Skeletal muscle tissue (tissue), 3 donors: ENCODE measurements at regions not wholly inside any gene's neighbourhood (a gene's known extent, or its start where the extent isn't known, plus 50 kb on each side); places are given as distances from the start of the nearest gene placed in this dataset.

Experiments
- H3K27ac ChIP-seq: one replicate; pipeline ENCODE4 v1.7.0; 2013; ENCODE audit warnings: mild to moderate bottlenecking, low read depth, low read length, inconsistent platforms
- H3K27me3 ChIP-seq, 3 donors: one replicate each; pipeline ENCODE4 v1.7.0; 2013; ENCODE audit warnings: low read length in 3 of 3; ENCODE audit not compliant: control insufficient read depth in 3 of 3, insufficient read depth in 3 of 3
- H3K36me3 ChIP-seq, 3 donors: one replicate each; pipeline ENCODE4 v1.7.0; 2013; ENCODE audit warnings: low read length in 3 of 3; ENCODE audit not compliant: control insufficient read depth in 3 of 3, insufficient read depth in 3 of 3
- H3K4me1 ChIP-seq, 3 donors: one replicate each; pipeline ENCODE4 v1.7.0; 2013; ENCODE audit warnings: low read length in 3 of 3, mild to moderate bottlenecking in 3 of 3; ENCODE audit not compliant: control insufficient read depth in 3 of 3, insufficient read depth in 3 of 3
- H3K4me3 ChIP-seq, 3 donors: one replicate each; pipeline ENCODE4 v1.7.0; 2013; ENCODE audit warnings: low read length in 3 of 3
- H3K9ac ChIP-seq, 3 donors: one replicate each; pipeline ENCODE4 v1.7.0; 2013; ENCODE audit warnings: low read length in 3 of 3, mild to moderate bottlenecking in 3 of 3, moderate library complexity in 2 of 3, low read depth in 1 of 3
- H3K9me3 ChIP-seq, 3 donors: one replicate each; pipeline ENCODE4 v1.7.0; 2013; ENCODE audit warnings: low read length in 3 of 3; ENCODE audit not compliant: control insufficient read depth in 3 of 3
- donor health status: Osteomylitis.

DNA sequence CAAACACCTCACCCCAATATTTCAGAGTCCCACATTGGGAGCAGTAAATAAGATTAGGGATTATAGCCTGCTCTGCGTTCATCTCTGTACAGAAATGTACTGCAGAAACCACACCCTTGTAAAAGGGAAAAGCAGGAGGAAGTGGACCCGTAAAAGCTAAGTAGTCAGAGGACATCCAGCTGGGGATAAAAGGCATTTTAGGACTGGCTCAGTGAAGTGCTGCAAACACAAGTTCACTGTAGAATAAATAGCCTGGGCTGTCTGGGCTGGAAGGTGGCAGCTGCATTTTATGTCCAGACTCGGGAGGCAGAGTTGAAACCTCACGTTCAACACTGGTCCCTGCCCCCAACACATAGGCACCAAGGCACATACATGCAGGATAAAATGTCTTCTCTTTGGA lies 178.7 kb upstream of the FAT1 start:
- peaks cover 0 to 2% (median 0%) of the 10 kb centered on the region in 3 donors for H3K9me3 ChIP-seq
- H3K4me1 ChIP-seq: peaks cover 6 to 12% (median 6%) of the 10 kb centered on the region in 3 donors
- H3K36me3 ChIP-seq: no peaks in the 10 kb centered on the region
- H3K27ac ChIP-seq: no peak overlapping the region
- no peak overlapping the region for H3K9ac ChIP-seq
- no peak overlapping the region for H3K4me3 ChIP-seq
- H3K27me3 ChIP-seq: no peaks in the 10 kb centered on the region

DNA sequence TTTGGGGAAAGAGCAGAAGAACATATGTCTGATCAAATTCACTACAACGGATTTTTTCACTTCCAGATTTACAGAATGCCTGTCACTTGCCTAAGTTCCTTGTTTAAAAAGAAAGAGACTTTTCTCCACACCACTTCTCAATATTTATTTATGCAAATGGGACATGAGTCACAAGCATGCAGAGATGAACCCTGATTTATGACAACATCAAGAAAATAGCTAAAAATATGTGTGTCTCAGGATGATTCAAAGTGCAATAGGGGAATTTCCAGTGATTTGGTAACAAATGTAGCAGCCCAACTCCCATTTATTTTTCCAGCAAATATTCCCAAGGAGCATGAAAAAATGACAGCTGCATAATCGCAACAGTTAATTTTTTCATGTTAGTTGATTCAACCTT lies 180.4 kb upstream of the FAT1 start:
- Histone ChIP-seq H3K27ac (no peak overlapping the region), H3K9me3 (peaks cover 0 to 2% (median 0%) of the 10 kb centered on the region in 3 donors), H3K4me1 (peaks cover 6 to 12% (median 6%) of the 10 kb centered on the region in 3 donors), H3K36me3 (no peaks in the 10 kb centered on the region), H3K4me3 (no peak overlapping the region), H3K9ac (no peak overlapping the region), H3K27me3 (no peaks in the 10 kb centered on the region)

DNA sequence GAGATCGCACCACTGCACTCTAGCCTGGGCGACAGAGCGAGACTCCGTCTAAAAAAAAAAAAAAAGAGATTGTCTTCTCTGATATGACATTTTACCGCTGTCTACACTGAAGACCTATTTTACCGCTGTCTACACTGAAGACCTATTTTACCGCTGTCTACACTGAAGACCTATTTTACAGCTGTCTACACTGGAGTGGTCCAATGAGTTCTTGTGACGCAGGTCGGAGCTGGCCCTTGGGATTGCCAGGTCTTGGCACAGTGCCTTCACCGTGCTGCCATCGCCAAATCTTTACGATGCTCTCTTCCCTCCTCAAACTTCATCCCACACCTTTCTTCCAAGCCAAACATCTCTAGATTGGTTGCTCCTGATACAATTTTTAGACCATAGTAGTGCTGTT lies 183.1 kb upstream of the FAT1 start:
- Histone ChIP-seq H3K27me3 (no peaks in the 10 kb centered on the region), H3K4me1 (peaks cover 6 to 10% (median 6%) of the 10 kb centered on the region in 3 donors), H3K4me3 (no peak overlapping the region), H3K9me3 (peaks cover 0 to 2% (median 0%) of the 10 kb centered on the region in 3 donors), H3K36me3 (no peaks in the 10 kb centered on the region), H3K27ac (no peak overlapping the region), H3K9ac (no peak overlapping the region)

DNA sequence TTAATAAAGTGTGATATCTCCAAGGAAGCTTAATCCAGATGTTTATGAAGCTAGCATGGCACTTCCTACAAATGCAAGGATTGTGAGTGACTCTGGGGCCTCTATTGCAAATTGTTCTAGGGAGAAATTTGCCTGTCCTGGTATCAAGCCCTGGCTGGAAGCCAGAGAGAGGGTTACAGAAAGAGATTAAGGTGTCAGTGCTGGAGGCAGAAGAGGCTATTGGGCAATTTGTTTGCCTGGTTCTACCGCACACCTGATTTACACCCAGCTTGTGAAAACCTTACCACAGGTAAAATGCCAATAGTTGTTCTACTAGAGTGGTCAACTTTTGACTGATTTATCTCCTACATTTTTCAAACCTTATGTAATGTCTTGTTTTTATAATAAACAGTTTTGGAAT lies 186.7 kb upstream of the FAT1 start:
- no peak overlapping the region for H3K4me3 ChIP-seq
- H3K9ac ChIP-seq: no peak overlapping the region
- no peaks in the 10 kb centered on the region for H3K4me1 ChIP-seq
- no peaks in the 10 kb centered on the region for H3K36me3 ChIP-seq
- peaks cover 0 to 2% (median 0%) of the 10 kb centered on the region in 3 donors for H3K9me3 ChIP-seq
- no peaks in the 10 kb centered on the region for H3K27me3 ChIP-seq
- H3K27ac ChIP-seq: no peak overlapping the region

DNA sequence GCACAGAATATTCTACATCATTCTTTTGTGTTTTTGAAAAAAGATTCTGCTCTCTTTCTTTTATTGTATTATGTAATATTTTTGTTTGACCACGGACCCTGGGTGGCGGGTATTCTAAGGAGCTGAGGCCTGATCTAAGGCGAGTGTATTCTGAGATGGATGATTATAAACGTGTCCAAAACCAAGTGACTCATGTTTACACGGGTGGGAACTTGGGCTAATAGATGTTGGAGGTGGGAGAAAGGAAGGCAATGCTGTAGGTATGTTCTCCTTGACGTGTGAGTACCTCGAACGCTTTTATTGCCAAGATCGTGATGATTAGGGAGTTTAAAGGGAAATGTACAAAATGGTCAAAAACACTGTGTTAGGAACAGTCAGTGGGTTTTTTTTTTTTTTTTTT lies 188.9 kb upstream of the FAT1 start:
- no peak overlapping the region for H3K4me3 ChIP-seq
- H3K36me3 ChIP-seq: no peaks in the 10 kb centered on the region
- H3K27ac ChIP-seq: no peak overlapping the region
- no peak overlapping the region for H3K9ac ChIP-seq
- no peaks in the 10 kb centered on the region for H3K9me3 ChIP-seq
- no peaks in the 10 kb centered on the region for H3K27me3 ChIP-seq
- no peaks in the 10 kb centered on the region for H3K4me1 ChIP-seq

DNA sequence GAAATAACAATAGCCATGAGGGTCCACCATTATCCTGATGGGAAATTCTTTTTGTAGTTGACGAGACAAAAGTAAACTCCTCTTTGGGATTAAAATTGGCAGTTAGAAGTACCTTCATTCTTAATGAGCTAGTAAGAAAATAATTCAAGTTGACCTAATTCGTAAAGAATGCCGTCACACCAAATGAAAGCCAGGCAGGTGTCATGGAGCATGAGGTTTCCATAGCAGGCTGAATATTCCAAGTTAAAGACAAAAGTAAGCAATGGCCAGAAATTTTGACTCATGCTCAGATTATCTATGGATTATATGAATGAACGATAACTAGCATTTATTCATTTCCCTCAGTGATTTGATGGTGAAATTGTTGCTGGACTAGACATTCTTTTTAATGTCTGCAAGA lies 192.2 kb upstream of the FAT1 start:
- Histone ChIP-seq H3K9ac (no peak overlapping the region), H3K27ac (no peak overlapping the region), H3K27me3 (no peaks in the 10 kb centered on the region), H3K9me3 (no peaks in the 10 kb centered on the region), H3K4me1 (no peaks in the 10 kb centered on the region), H3K36me3 (no peaks in the 10 kb centered on the region), H3K4me3 (no peak overlapping the region)

DNA sequence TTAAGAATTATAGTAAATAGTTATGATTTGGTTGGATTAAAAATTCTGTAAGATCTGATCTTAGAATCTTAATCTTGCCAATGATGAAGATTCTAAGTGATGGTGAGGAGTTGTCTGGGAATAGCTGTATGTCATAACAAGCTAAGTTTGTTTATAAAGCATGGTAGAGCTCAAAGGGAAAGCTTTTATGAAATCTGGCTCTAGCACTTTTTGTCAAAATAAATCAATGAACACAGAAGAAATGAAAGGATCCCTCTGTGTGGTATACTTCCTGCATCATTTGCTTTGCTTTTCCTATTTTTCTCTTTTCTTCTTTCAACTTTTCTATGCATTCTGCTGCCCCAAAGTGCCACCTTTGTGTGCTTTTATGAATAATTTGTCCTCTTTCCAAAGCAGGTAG lies 193.5 kb upstream of the FAT1 start:
- no peaks in the 10 kb centered on the region for H3K36me3 ChIP-seq
- no peak overlapping the region for H3K27ac ChIP-seq
- H3K4me1 ChIP-seq: no peaks in the 10 kb centered on the region
- H3K27me3 ChIP-seq: no peaks in the 10 kb centered on the region
- H3K9ac ChIP-seq: no peak overlapping the region
- no peaks in the 10 kb centered on the region for H3K9me3 ChIP-seq
- no peak overlapping the region for H3K4me3 ChIP-seq

DNA sequence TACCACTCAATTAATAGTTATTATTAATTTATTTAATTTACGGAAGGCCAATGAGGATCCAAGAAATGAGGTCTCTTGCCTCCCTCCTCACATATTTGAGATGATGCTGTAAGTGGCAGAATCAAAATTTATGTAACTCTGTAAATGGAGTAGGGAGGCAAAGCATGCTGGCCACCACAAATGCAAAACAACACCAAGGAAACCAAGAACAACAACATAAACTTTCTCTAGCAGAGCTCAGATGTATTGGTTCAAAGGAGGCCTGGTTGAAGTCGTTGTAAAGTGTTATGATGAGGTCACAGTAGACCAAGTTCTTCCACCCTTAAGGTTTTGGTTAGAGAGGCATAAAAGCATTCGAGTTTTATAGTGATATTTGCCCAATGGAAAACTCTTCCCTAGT lies 194.8 kb upstream of the FAT1 start:
- no peak overlapping the region for H3K4me3 ChIP-seq
- H3K9me3 ChIP-seq: no peaks in the 10 kb centered on the region
- no peak overlapping the region for H3K9ac ChIP-seq
- H3K36me3 ChIP-seq: no peaks in the 10 kb centered on the region
- no peak overlapping the region for H3K27ac ChIP-seq
- no peaks in the 10 kb centered on the region for H3K27me3 ChIP-seq
- H3K4me1 ChIP-seq: no peaks in the 10 kb centered on the region

DNA sequence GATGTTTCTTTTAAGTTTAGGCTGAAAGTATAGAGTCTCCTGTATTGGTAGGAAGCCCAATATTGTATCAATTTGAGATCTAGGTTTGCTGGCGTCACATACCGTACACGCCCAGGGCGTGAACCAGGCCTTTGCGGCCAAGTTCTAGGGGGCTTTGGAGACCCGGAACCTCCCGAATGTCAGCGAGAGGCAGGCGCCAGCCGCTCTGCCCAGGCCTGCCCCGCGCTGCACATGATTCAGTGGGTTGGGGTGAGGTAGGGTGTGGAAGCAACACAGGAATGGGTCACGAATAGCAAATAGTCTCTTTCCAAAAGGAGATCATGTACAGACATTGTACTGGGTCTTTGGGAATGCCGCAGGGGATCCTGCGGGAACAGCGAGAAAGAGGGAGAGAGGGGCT lies 195.7 kb upstream of the FAT1 start:
- H3K9me3 ChIP-seq: no peaks in the 10 kb centered on the region
- H3K4me1 ChIP-seq: no peaks in the 10 kb centered on the region
- H3K27me3 ChIP-seq: no peaks in the 10 kb centered on the region
- H3K36me3 ChIP-seq: no peaks in the 10 kb centered on the region
- H3K9ac ChIP-seq: no peak overlapping the region
- no peak overlapping the region for H3K4me3 ChIP-seq
- H3K27ac ChIP-seq: no peak overlapping the region

DNA sequence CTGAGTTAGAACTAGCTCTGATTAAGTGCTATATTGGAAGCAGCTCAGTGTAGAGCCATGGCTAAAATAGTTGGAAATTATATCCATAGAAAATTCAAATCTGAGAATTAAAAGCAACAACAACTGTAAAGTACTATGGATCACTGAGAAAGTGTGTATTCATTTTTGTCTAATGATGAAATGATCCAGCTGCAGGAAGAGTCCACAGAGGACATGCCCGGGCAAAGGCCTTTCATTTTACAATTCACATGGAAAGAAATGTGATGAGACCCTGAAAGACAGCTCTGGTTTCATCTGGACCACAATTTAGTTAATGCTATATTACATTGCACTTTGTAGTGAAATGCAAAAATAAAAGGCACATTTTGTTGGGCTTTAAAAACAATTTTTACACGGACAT lies 196.8 kb upstream of the FAT1 start:
- H3K9ac ChIP-seq: no peak overlapping the region
- H3K27me3 ChIP-seq: no peaks in the 10 kb centered on the region
- H3K27ac ChIP-seq: peak overlapping the region; percentile 11

DNA sequence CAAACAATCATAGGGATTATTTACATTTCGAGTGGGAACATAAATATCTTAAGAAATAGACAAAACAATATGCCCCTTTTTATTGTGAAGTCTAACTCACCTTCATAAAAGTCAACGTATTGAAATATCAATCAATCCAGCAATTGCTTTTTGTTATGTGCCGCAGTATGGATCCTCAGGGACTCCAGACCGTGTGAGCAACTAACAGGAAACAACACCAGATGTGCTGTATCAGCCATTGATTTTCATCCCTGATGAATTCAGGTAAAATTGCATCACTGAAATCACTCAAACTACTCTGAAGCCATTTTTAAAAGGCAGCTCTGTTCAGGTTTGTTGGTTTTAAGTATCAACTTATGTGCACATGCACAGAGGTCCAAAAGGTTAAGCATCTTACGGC lies 197.3 kb upstream of the FAT1 start:
- no peaks in the 10 kb centered on the region for H3K27me3 ChIP-seq
- no peak overlapping the region for H3K9ac ChIP-seq
- H3K4me1 ChIP-seq: no peaks in the 10 kb centered on the region
- peak overlapping the region; percentile 11 for H3K27ac ChIP-seq
- H3K4me3 ChIP-seq: no peak overlapping the region
- no peaks in the 10 kb centered on the region for H3K36me3 ChIP-seq
- H3K9me3 ChIP-seq: no peaks in the 10 kb centered on the region

More for the DNA sequence above, 196.8 kb upstream of the FAT1 start:
- H3K9me3 ChIP-seq: no peaks in the 10 kb centered on the region
- H3K4me3 ChIP-seq: no peak overlapping the region
- H3K36me3 ChIP-seq: no peaks in the 10 kb centered on the region
- no peaks in the 10 kb centered on the region for H3K4me1 ChIP-seq
